ENCODE measurements at regions not wholly inside any gene's neighbourhood (a gene's known extent, or its start where the extent isn't known, plus 50 kb on each side); places are given as distances from the start of the nearest gene placed in this dataset.

DNA sequence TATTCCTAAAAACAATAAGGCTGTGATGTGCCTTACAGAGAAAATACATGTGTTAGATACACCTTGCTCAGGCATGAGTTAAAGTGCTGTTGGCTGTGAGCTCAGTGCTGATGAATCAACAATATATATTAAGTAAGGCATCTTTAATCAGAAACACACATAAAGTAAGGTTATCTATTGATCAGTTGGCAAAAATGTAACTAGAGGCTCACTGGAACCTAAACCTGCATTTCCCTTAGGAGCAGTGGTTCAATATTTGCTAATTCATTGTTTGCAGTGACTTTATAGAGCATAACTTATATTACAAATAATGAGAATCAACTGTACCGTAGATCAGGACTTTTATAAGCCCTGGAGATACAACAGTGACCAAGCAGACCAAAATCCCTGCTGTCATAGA lies 77.0 kb upstream of the CYP1B1 start:
- no peak for DNase-seq
- H3K36me3 ChIP-seq, result no peaks in the 10 kb centered on the region
- peaks cover 0 to 4% of the 10 kb centered on the region in 2 donors for H3K4me1 ChIP-seq
- no peak overlapping the region for H3K4me3 ChIP-seq (replicated peaks in 1 of 3)
- no peak for TF ChIP-seq POLR2A (IDR thresholded peaks at IDR 0.05)
- TF ChIP-seq, protein P1, sequence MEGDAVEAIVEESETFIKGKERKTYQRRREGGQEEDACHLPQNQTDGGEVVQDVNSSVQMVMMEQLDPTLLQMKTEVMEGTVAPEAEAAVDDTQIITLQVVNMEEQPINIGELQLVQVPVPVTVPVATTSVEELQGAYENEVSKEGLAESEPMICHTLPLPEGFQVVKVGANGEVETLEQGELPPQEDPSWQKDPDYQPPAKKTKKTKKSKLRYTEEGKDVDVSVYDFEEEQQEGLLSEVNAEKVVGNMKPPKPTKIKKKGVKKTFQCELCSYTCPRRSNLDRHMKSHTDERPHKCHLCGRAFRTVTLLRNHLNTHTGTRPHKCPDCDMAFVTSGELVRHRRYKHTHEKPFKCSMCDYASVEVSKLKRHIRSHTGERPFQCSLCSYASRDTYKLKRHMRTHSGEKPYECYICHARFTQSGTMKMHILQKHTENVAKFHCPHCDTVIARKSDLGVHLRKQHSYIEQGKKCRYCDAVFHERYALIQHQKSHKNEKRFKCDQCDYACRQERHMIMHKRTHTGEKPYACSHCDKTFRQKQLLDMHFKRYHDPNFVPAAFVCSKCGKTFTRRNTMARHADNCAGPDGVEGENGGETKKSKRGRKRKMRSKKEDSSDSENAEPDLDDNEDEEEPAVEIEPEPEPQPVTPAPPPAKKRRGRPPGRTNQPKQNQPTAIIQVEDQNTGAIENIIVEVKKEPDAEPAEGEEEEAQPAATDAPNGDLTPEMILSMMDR (IDR thresholded peaks at IDR 0.05), result no peak
- H3K27me3 ChIP-seq, result no peaks in the 10 kb centered on the region
- no peak overlapping the region for H3K27ac ChIP-seq
- intact Hi-C loops (cut with DNase I), result no loop called here
- no peaks in the 10 kb centered on the region for H3K9me3 ChIP-seq
- 89 to 100% methylated on average over 1 of the region's 1 CpG for WGBS, 2 donors

GRCh38 chr2:38152035-38152434 lies 76.1 kb upstream of the CYP1B1 start:
- intact Hi-C loops (cut with DNase I), result no loop called here
- DNase-seq, result no peak
- no peaks in the 10 kb centered on the region for H3K27me3 ChIP-seq
- H3K9me3 ChIP-seq, result no peaks in the 10 kb centered on the region
- no peaks in the 10 kb centered on the region for H3K36me3 ChIP-seq
- H3K4me1 ChIP-seq, result peaks cover 5 to 7% of the 10 kb centered on the region in 2 donors
- H3K4me3 ChIP-seq (replicated peaks in 1 of 3), result no peak overlapping the region
- no peak overlapping the region for H3K27ac ChIP-seq
- WGBS, 2 donors, result 69 to 83% methylated on average over 4 of the region's 4 CpGs
- no peak for TF ChIP-seq POLR2A (IDR thresholded peaks at IDR 0.05)
- TF ChIP-seq, protein P1 (IDR thresholded peaks at IDR 0.05), result no peak

DNA sequence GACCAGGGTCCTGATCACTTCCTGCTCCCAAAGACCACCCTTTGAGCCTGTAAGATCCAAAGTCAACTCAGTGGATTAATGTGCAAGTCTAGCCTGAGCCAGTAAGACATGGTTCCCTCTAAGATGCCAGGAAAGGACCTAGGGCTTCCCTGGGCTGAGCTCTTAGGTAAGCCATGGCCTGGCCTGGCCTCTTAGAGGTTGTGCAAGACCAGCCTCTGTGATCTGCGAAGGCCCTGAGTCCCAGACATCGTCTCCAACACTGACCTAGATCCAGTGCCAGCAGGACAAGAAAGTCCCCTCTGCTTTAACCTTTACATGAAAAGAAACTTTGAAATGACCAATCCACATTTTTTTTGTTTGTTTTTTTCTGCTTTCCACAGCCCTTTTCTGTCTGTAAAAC lies 73.6 kb upstream of the CYP1B1 start:
- Histone ChIP-seq H3K4me3 (replicated peaks in 1 of 3) (no peak overlapping the region), H3K9me3 (no peaks in the 10 kb centered on the region), H3K27me3 (no peaks in the 10 kb centered on the region), H3K27ac (no peak overlapping the region), H3K36me3 (no peaks in the 10 kb centered on the region), H3K4me1 (peaks cover 15 to 16% of the 10 kb centered on the region in 2 donors)
- 70 to 72% methylated on average over 2 of the region's 2 CpGs for WGBS, 2 donors
- TF ChIP-seq, protein P1 (IDR thresholded peaks at IDR 0.05), result no peak
- TF ChIP-seq POLR2A (IDR thresholded peaks at IDR 0.05), result no peak
- intact Hi-C loops (cut with DNase I), result no loop called here
- no peak for DNase-seq

DNA sequence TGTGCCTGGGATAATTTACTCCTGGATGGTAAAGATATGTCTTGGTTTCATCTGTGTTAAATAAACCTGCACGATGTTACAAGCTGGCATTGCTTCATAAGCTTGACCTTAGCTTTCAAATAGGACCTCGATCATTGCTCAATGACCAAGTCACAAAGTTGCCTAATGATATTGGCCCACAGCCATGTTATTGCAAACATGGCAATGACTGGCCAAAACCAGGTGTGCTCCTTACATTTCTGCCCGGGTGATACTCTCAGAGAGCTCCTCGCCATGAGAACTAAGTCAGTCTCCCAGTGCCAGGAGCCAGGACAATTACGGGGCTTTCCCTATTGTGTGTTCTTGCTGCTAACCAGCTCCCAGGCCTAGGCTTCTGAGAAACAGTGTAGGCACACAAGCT lies 72.5 kb upstream of the CYP1B1 start:
- Histone ChIP-seq H3K27ac (no peak overlapping the region), H3K27me3 (no peaks in the 10 kb centered on the region), H3K36me3 (no peaks in the 10 kb centered on the region), H3K9me3 (no peaks in the 10 kb centered on the region), H3K4me1 (peaks cover 15 to 16% of the 10 kb centered on the region in 2 donors), H3K4me3 (replicated peaks in 1 of 3) (no peak overlapping the region)
- intact Hi-C loops (cut with DNase I), result no loop called here
- TF ChIP-seq, protein P1 (IDR thresholded peaks at IDR 0.05), result no peak
- no peak for TF ChIP-seq POLR2A (IDR thresholded peaks at IDR 0.05)
- DNase-seq, result peak; percentile 53
- WGBS, 2 donors, result 54 to 67% methylated on average over 5 of the region's 5 CpGs

- no peaks in the 10 kb centered on the region for H3K9me3 ChIP-seq
- 77 to 87% methylated on average over 8 of the region's 8 CpGs for WGBS, 2 donors
- no peak overlapping the region for H3K4me3 ChIP-seq (replicated peaks in 1 of 3)
- peaks cover 15 to 16% of the 10 kb centered on the region in 2 donors for H3K4me1 ChIP-seq
- no peaks in the 10 kb centered on the region for H3K27me3 ChIP-seq
- DNase-seq, result no peak
- TF ChIP-seq POLR2A (IDR thresholded peaks at IDR 0.05), result no peak
- TF ChIP-seq, protein P1 (IDR thresholded peaks at IDR 0.05), result no peak
- intact Hi-C loops (cut with DNase I), result no loop called here
- H3K27ac ChIP-seq, result peak overlapping the region; percentile 26 to 84 (median 73)
- H3K36me3 ChIP-seq, result no peaks in the 10 kb centered on the region
These were observed 71.6 kb upstream of the CYP1B1 start for GRCh38 chr2:38147333-38148121.

Data from thyroid gland (tissue), 4 donors.